WTC11 (cell line): ENCODE measurements at regions not wholly inside any gene's neighbourhood (a gene's known extent, or its start where the extent isn't known, plus 50 kb on each side); places are given as distances from the start of the nearest gene placed in this dataset.

Experiments
- ATAC-seq: fragments of 200-7000 bp; cut with Tn5 transposase; 2 replicates; pipeline ENCODE4 v1.10.0; 2021; ENCODE audit warnings: mild to moderate bottlenecking, moderate library complexity
- CTCF ChIA-PET: fragments of 300-600 bp; sonication (Branson Sonifier 250); formaldehyde crosslinking; loops from one replicate; lab custom pipeline; 2021; ENCODE audit warnings: antibody characterized with exemption; lab: Charles Lee
- POLR2A ChIA-PET: fragments of 350-600 bp; sonication (Branson Sonifier 250); formaldehyde crosslinking; loops from one replicate; lab custom pipeline; 2021; ENCODE audit warnings: antibody characterized with exemption; lab: Charles Lee
- DNase-seq: peaks from one replicate; pipeline ENCODE4 v3.0.0; 2021; ENCODE audit warnings: low spot score
- H3K27ac Mint-ChIP-seq: 2 replicates; pipeline ENCODE4 v1.8.0; 2021; ENCODE audit warnings: mixed read lengths
- H3K27me3 Mint-ChIP-seq: 2 replicates; pipeline ENCODE4 v1.8.0; 2021; ENCODE audit warnings: low read depth, mild to moderate bottlenecking, moderate library complexity, mixed read lengths
- H3K36me3 Mint-ChIP-seq: 2 replicates; pipeline ENCODE4 v1.8.0; 2021; ENCODE audit warnings: mixed read lengths
- H3K4me1 Mint-ChIP-seq: 2 replicates; pipeline ENCODE4 v1.8.0; 2022; ENCODE audit warnings: mixed read lengths
- H3K4me3 Mint-ChIP-seq: 2 replicates; pipeline ENCODE4 v1.8.0; 2021; ENCODE audit warnings: mild to moderate bottlenecking, moderate library complexity, mixed read lengths
- H3K9me3 Mint-ChIP-seq: 2 replicates; pipeline ENCODE4 v1.8.0; 2021; ENCODE audit warnings: mixed read lengths
- CREM ChIP-seq: sonication (generic); formaldehyde crosslinking; IDR thresholded peaks from 2 replicates; pipeline ENCODE4 v1.8.1; 2022; ENCODE audit warnings: mild to moderate bottlenecking, missing genetic modification reagents, moderate library complexity
- ELF4 ChIP-seq: sonication (generic); formaldehyde crosslinking; IDR thresholded peaks from 2 replicates; pipeline ENCODE4 v1.8.1; 2022; ENCODE audit warnings: low read depth, mild to moderate bottlenecking, moderate library complexity, missing genetic modification reagents
- EMX1 ChIP-seq: fragments of 250-450 bp; sonication (Bioruptor Pico); IDR thresholded peaks from 2 replicates; pipeline ENCODE4 v1.8.0; 2021; ENCODE audit warnings: mild to moderate bottlenecking
- FOXJ3 ChIP-seq: sonication (generic); formaldehyde crosslinking; IDR thresholded peaks from 2 replicates; pipeline ENCODE4 v1.9.0; 2021; ENCODE audit warnings: missing genetic modification reagents, mild to moderate bottlenecking, borderline replicate concordance
- FOXK1 ChIP-seq: sonication (generic); formaldehyde crosslinking; IDR thresholded peaks from 2 replicates; pipeline ENCODE4 v1.8.0; 2022; ENCODE audit warnings: mild to moderate bottlenecking, moderate library complexity, missing genetic modification reagents
- GTF2I ChIP-seq: fragments of 250-450 bp; sonication (Bioruptor Pico); conservative IDR thresholded peaks from 2 replicates; pipeline ENCODE4 v1.4.0; 2021; ENCODE audit warnings: mild to moderate bottlenecking
- IRF2 ChIP-seq: sonication (generic); formaldehyde crosslinking; IDR thresholded peaks from 2 replicates; pipeline ENCODE4 v1.8.0; 2022; ENCODE audit warnings: low read depth, missing genetic modification reagents, borderline replicate concordance
- JAZF1 ChIP-seq: fragments of 250-450 bp; sonication (Bioruptor Pico); IDR thresholded peaks from 2 replicates; pipeline ENCODE4 v1.9.0; 2021; ENCODE audit warnings: moderate library complexity, mild to moderate bottlenecking, inconsistent platforms
- NFE2L1 ChIP-seq: sonication (generic); formaldehyde crosslinking; IDR thresholded peaks from 2 replicates; pipeline ENCODE4 v1.8.1; 2023; ENCODE audit warnings: missing genetic modification reagents
- NR1H2 ChIP-seq: sonication (generic); formaldehyde crosslinking; IDR thresholded peaks from 2 replicates; pipeline ENCODE4 v1.9.0; 2021; ENCODE audit warnings: mild to moderate bottlenecking, moderate library complexity, missing genetic modification reagents
- OVOL2 ChIP-seq: fragments of 250-450 bp; sonication (Bioruptor Pico); IDR thresholded peaks from 2 replicates; pipeline ENCODE4 v1.9.0; 2021; ENCODE audit warnings: mild to moderate bottlenecking, borderline replicate concordance
- SOX15 ChIP-seq: fragments of 250-450 bp; sonication (Bioruptor Pico); IDR thresholded peaks from 2 replicates; pipeline ENCODE4 v1.9.0; 2021; ENCODE audit warnings: mild to moderate bottlenecking
- TEAD4 ChIP-seq: sonication (generic); formaldehyde crosslinking; IDR thresholded peaks from 2 replicates; pipeline ENCODE4 v1.8.0; 2022; ENCODE audit warnings: mild to moderate bottlenecking, missing genetic modification reagents
- TP53 ChIP-seq: sonication (generic); formaldehyde crosslinking; IDR thresholded peaks from 2 replicates; pipeline ENCODE4 v1.8.1; 2023; ENCODE audit warnings: mild to moderate bottlenecking, missing genetic modification reagents
- ZBTB21 ChIP-seq: sonication (generic); formaldehyde crosslinking; IDR thresholded peaks from 2 replicates; pipeline ENCODE4 v1.8.1; 2023; ENCODE audit warnings: mild to moderate bottlenecking, missing genetic modification reagents, borderline replicate concordance
- ZNF138 ChIP-seq: sonication (generic); formaldehyde crosslinking; conservative IDR thresholded peaks from 2 replicates; pipeline ENCODE4 v1.8.1; 2022; ENCODE audit warnings: mild to moderate bottlenecking, moderate library complexity, missing genetic modification reagents
- ZNF671 ChIP-seq: fragments of 250-450 bp; sonication (Bioruptor Pico); IDR thresholded peaks from 2 replicates; pipeline ENCODE4 v1.8.0; 2021; ENCODE audit warnings: mild to moderate bottlenecking
- TF ChIP-seq, protein P1 (sequence below): fragments of 200-600 bp; IDR thresholded peaks from 2 replicates; pipeline ENCODE4 v1.8.0; 2022; ENCODE audit warnings: antibody characterized with exemption
- TF ChIP-seq, protein P2 (sequence below): sonication (generic); formaldehyde crosslinking; IDR thresholded peaks from 2 replicates; pipeline ENCODE4 v1.8.1; 2023; ENCODE audit warnings: mild to moderate bottlenecking, missing genetic modification reagents, moderate library complexity
- TF ChIP-seq, protein P3 (sequence below): sonication (generic); formaldehyde crosslinking; IDR thresholded peaks from 2 replicates; pipeline ENCODE4 v1.8.1; 2022; ENCODE audit warnings: missing genetic modification reagents, borderline replicate concordance
- TF ChIP-seq, protein P4 (sequence below): sonication (generic); formaldehyde crosslinking; IDR thresholded peaks from 2 replicates; pipeline ENCODE4 v1.8.0; 2022; ENCODE audit warnings: mild to moderate bottlenecking, missing genetic modification reagents
- TF ChIP-seq, protein P5 (sequence below): fragments of 250-450 bp; sonication (Bioruptor Pico); IDR thresholded peaks from 2 replicates; pipeline ENCODE4 v1.9.0; 2021; ENCODE audit warnings: mild to moderate bottlenecking
- TF ChIP-seq, protein P6 (sequence below): fragments of 250-450 bp; sonication (Bioruptor Pico); conservative IDR thresholded peaks from 2 replicates; pipeline ENCODE4 v1.9.0; 2021; ENCODE audit warnings: mild to moderate bottlenecking
- TF ChIP-seq, protein P7 (sequence below): sonication (generic); formaldehyde crosslinking; IDR thresholded peaks from 2 replicates; pipeline ENCODE4 v1.8.0; 2022; ENCODE audit warnings: mild to moderate bottlenecking, missing genetic modification reagents

DNA sequence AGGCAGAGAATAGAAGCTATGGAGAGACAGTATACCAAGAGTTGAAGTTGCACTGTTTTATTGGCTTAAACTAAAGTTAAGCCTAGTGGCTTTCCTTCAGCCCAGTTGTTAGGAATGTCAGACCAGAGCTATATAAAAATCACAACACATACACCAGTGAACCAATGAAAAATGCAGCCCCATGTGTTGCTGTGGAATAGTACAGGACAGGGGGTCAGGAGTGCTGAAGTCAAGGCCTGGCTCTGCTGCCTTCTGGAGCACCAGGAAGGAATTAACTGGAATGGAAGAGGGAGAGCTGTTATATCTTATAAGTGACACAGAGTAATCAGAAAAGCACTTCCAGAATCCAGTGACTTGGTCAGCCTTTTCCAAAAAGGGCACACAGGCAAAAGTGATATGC, 58.9 kb downstream of the OSR1 start:
- ATAC-seq (no peak), DNase-seq (no peak)
- no peak for TF ChIP-seq ZNF138 (CRISPR knock-in tag)
- TF ChIP-seq NFE2L1 (CRISPR knock-in tag) = no peak
- no peak for TF ChIP-seq JAZF1 (CRISPR knock-in tag)
- no peak for TF ChIP-seq FOXJ3 (CRISPR knock-in tag)
- no peak for TF ChIP-seq ZBTB21 (CRISPR knock-in tag)
- TF ChIP-seq TP53 = no peak
- TF ChIP-seq NR1H2 (CRISPR knock-in tag) = no peak
- no peak for TF ChIP-seq FOXK1 (CRISPR knock-in tag)
- TF ChIP-seq, protein P1, sequence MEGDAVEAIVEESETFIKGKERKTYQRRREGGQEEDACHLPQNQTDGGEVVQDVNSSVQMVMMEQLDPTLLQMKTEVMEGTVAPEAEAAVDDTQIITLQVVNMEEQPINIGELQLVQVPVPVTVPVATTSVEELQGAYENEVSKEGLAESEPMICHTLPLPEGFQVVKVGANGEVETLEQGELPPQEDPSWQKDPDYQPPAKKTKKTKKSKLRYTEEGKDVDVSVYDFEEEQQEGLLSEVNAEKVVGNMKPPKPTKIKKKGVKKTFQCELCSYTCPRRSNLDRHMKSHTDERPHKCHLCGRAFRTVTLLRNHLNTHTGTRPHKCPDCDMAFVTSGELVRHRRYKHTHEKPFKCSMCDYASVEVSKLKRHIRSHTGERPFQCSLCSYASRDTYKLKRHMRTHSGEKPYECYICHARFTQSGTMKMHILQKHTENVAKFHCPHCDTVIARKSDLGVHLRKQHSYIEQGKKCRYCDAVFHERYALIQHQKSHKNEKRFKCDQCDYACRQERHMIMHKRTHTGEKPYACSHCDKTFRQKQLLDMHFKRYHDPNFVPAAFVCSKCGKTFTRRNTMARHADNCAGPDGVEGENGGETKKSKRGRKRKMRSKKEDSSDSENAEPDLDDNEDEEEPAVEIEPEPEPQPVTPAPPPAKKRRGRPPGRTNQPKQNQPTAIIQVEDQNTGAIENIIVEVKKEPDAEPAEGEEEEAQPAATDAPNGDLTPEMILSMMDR = no peak
- TF ChIP-seq, protein P2, sequence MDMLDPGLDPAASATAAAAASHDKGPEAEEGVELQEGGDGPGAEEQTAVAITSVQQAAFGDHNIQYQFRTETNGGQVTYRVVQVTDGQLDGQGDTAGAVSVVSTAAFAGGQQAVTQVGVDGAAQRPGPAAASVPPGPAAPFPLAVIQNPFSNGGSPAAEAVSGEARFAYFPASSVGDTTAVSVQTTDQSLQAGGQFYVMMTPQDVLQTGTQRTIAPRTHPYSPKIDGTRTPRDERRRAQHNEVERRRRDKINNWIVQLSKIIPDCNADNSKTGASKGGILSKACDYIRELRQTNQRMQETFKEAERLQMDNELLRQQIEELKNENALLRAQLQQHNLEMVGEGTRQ (CRISPR knock-in tag) = no peak
- TF ChIP-seq, protein P3, sequence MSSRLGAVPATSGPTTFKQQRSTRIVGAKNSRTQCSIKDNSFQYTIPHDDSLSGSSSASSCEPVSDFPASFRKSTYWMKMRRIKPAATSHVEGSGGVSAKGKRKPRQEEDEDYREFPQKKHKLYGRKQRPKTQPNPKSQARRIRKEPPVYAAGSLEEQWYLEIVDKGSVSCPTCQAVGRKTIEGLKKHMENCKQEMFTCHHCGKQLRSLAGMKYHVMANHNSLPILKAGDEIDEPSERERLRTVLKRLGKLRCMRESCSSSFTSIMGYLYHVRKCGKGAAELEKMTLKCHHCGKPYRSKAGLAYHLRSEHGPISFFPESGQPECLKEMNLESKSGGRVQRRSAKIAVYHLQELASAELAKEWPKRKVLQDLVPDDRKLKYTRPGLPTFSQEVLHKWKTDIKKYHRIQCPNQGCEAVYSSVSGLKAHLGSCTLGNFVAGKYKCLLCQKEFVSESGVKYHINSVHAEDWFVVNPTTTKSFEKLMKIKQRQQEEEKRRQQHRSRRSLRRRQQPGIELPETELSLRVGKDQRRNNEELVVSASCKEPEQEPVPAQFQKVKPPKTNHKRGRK = no peak
- no peak for TF ChIP-seq OVOL2 (CRISPR knock-in tag)
- TF ChIP-seq SOX15 (CRISPR knock-in tag) = no peak
- no peak for TF ChIP-seq ZNF671 (CRISPR knock-in tag)
- TF ChIP-seq, protein P4, sequence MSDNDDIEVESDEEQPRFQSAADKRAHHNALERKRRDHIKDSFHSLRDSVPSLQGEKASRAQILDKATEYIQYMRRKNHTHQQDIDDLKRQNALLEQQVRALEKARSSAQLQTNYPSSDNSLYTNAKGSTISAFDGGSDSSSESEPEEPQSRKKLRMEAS = no peak
- no peak for TF ChIP-seq GTF2I (CRISPR knock-in tag)
- H3K4me1 Mint-ChIP-seq = 0 out of 2 replicates have a peak, but pooled peaks cover 4% of the 10 kb centered on the region
- H3K4me3 Mint-ChIP-seq = no peak overlapping the region
- no peaks in the 10 kb centered on the region for H3K36me3 Mint-ChIP-seq
- no peaks in the 10 kb centered on the region for H3K9me3 Mint-ChIP-seq
- ChIA-PET POLR2A (no interaction called here), CTCF (no interaction called here)
- no peak overlapping the region for H3K27ac Mint-ChIP-seq
- H3K27me3 Mint-ChIP-seq = no peaks in the 10 kb centered on the region

DNA sequence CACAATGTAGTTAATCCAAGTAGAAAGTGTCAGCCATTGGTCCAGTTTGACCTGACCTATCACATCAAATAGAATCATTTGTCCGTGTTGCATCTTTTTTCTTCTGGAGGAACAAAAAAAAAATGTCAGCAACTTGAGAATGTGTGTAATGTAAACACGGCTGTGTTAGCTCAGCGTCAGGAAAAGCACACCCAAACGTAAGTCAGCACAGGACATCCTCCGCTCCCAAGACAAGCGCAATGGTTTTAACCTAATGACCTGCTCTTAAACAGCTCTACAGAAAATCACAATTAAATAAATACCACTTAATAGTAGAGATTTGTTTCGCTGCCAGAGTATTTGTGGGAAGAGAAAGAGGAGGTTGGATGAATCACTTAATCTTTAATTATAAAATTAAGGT, 59.4 kb downstream of the OSR1 start:
- POLR2A ChIA-PET = no interaction called here
- no peak for ATAC-seq
- no peak for TF ChIP-seq FOXJ3 (CRISPR knock-in tag)
- TF ChIP-seq, protein P5, sequence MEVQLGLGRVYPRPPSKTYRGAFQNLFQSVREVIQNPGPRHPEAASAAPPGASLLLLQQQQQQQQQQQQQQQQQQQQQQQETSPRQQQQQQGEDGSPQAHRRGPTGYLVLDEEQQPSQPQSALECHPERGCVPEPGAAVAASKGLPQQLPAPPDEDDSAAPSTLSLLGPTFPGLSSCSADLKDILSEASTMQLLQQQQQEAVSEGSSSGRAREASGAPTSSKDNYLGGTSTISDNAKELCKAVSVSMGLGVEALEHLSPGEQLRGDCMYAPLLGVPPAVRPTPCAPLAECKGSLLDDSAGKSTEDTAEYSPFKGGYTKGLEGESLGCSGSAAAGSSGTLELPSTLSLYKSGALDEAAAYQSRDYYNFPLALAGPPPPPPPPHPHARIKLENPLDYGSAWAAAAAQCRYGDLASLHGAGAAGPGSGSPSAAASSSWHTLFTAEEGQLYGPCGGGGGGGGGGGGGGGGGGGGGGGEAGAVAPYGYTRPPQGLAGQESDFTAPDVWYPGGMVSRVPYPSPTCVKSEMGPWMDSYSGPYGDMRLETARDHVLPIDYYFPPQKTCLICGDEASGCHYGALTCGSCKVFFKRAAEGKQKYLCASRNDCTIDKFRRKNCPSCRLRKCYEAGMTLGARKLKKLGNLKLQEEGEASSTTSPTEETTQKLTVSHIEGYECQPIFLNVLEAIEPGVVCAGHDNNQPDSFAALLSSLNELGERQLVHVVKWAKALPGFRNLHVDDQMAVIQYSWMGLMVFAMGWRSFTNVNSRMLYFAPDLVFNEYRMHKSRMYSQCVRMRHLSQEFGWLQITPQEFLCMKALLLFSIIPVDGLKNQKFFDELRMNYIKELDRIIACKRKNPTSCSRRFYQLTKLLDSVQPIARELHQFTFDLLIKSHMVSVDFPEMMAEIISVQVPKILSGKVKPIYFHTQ (CRISPR knock-in tag) = no peak
- Mint-ChIP-seq H3K4me3 (no peak overlapping the region), H3K27ac (no peak overlapping the region), H3K27me3 (no peaks in the 10 kb centered on the region), H3K9me3 (no peaks in the 10 kb centered on the region), H3K36me3 (no peaks in the 10 kb centered on the region), H3K4me1 (0 out of 2 replicates have a peak, but pooled peaks cover 4% of the 10 kb centered on the region)
- CTCF ChIA-PET = no interaction called here
- no peak for DNase-seq

DNA sequence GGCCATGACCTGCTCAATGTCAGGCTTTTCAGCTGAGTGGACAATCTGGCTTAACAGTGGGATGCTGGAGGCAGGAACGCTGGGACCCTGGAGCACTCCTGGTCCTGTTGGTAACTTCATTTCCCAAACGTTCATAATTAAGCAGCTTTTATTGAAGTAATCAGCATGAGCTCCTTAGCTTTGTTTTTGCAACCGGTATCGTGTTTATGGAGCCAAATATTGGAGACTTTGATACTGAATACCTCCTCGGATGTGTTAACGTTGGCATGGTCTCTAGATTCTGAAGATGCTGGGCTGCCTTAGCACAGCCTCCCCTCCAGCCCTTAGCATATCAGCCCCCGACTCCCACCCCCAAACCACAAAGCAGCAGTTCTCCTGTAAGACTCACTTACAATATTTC, 60.7 kb downstream of the OSR1 start:
- 0 out of 2 replicates have a peak, but pooled peaks cover 4% of the 10 kb centered on the region for H3K4me1 Mint-ChIP-seq
- TF ChIP-seq EMX1 (CRISPR knock-in tag) (no peak), CREM (CRISPR knock-in tag) (no peak), FOXJ3 (CRISPR knock-in tag) (no peak), IRF2 (CRISPR knock-in tag) (no peak), ELF4 (CRISPR knock-in tag) (no peak), TEAD4 (CRISPR knock-in tag) (no peak)
- TF ChIP-seq, protein P6, sequence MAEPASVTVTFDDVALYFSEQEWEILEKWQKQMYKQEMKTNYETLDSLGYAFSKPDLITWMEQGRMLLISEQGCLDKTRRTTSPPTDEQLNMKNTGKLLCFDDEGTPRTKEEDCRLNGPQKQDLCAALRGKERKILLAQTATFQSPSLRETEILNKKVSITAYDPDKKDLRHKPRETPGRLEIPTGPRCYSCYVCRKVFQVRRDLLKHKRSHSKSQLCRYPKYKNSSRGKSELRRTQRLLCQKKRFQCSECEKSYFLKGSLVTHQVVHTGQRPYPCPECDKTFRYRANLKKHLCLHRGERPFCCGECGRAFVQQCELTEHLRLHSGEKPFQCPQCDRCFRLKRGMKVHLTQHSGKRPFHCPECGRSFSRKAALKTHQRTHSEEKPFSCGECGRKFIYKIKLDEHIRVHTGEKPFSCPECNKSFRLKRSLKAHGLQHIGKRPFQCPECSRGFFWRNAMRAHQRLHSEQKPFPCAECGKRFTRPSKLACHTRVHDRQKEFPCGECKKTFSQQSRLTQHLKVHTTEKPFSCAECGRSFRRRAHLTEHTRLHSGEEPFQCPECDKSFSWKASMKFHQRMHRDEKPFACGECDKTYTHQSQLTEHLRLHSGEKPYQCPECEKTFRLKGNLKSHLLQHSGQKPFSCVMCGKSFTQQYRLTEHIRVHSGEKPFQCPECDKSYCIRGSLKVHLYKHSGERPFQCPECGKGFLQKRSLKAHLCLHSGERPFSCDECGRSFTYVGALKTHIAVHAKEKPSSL (CRISPR knock-in tag) = no peak
- TF ChIP-seq, protein P7, sequence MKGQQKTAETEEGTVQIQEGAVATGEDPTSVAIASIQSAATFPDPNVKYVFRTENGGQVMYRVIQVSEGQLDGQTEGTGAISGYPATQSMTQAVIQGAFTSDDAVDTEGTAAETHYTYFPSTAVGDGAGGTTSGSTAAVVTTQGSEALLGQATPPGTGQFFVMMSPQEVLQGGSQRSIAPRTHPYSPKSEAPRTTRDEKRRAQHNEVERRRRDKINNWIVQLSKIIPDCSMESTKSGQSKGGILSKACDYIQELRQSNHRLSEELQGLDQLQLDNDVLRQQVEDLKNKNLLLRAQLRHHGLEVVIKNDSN (CRISPR knock-in tag) = no peak

More for the DNA sequence above, 60.7 kb downstream of the OSR1 start:
- H3K27ac Mint-ChIP-seq = no peak overlapping the region
- ATAC-seq (no peak), DNase-seq (no peak)
- H3K9me3 Mint-ChIP-seq = no peaks in the 10 kb centered on the region
- H3K36me3 Mint-ChIP-seq = no peaks in the 10 kb centered on the region
- H3K27me3 Mint-ChIP-seq = no peaks in the 10 kb centered on the region
- ChIA-PET CTCF (no interaction called here), POLR2A (no interaction called here)
- H3K4me3 Mint-ChIP-seq = no peak overlapping the region
